KBM-7 (cell line): ENCODE measurements at regions not wholly inside any gene's neighbourhood (a gene's known extent, or its start where the extent isn't known, plus 50 kb on each side); places are given as distances from the start of the nearest gene placed in this dataset.

Experiments used
- DNase-seq: peaks from one replicate; pipeline ENCODE4 v3.0.0-alpha.2; 2015
- in situ Hi-C: fragments of 300-500 bp; cut with MboI; formaldehyde crosslinking; loops from 2 replicates; pipeline ENCODE4 v1.14.3; 2020; ENCODE audit warnings: low sequenced_read_pairs, low pct_unique_long_range_greater_than_20kb, mixed read lengths

- in situ Hi-C loops: no loop called here
- no peak for DNase-seq
Observed at GRCh38 chr2:236647621-236648020, 78.0 kb downstream of the ACKR3 start.

DNA sequence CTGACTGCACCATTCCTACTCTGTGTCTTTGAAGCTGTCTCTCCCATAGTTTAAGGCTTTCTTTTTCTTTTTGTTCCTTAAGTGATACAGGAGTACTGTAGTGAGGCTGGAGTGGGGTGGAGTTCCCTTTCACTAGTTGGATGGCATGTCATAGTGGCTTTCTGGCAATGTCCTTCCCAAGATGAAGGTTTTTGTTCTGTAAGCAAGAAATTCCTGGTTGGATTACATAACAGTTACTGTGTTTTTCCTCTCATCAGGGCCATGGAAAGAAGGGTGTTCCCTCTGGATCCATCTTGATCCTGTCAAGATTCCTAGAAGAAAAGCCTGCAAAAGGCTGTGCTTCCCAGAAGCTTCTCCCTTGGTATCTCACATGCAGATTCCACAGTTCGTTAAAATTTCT is 84.2 kb downstream of the ACKR3 start:
- DNase-seq: no peak
- in situ Hi-C loops: no loop called here

DNA sequence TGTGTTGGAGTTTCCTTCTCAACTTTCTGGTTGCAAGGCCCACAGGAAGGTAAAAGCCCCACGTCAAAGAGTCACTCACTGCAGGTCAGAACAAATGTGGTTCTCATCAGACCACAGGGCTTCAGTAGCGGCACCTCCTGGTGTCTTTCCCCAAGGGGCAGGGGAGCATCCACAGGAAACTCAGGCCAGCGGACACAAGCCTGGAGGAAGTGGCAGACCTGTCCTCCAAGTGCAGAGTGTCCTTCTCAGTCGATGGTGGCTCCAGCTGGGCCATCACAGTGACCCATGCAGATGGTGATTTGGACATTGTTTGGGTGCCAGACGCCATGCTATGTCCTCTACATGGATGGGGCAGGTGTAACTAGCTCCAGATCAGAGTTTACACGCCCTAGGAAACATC is 84.9 kb downstream of the ACKR3 start:
- in situ Hi-C loops: no loop called here

DNA sequence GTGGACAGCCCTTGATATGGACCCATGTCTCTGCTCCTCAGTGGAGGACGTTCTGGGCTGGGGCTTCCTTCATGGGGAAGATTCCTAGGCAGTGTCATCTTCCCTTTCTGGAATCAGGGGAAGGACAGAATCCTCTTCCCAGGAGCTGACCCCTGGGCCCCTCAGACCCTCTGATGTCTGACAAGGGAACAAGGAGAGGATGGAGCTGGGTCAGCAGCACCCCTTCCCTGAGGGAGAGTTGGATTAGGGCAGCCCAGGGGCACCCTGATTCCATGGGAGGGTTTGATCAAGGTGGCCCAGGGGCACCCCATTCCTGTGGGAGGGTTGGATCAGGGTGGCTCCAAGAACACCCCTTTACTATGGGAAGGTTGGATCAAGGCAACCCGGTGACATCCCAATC is 86.5 kb downstream of the ACKR3 start:
- in situ Hi-C loops: no loop called here

More for the DNA sequence above, 84.9 kb downstream of the ACKR3 start:
- DNase-seq: no peak

DNA sequence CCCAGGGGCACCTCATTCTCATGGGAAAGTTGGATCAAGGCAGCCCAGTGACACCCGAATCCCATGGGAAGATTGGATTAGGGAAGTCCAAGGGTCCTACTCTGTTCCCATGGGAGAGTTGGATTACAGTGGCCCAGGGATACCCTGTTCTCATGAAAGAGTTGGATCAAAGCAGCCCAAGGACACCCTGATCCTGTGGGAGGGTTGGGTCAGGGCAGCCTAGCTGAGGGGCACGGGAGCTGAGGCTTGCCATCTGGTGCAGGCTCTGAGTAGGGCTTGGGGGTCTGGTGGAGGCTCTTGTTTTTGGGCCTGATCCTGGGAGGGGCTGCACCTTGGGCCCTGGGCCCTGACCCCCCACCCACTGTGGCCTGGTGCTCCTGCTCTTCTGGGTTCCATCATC is 87.1 kb downstream of the ACKR3 start:
- DNase-seq: no peak
- in situ Hi-C loops: no loop called here

More for the DNA sequence above, 86.5 kb downstream of the ACKR3 start:
- no peak for DNase-seq

- no peak for DNase-seq
- in situ Hi-C loops: no loop called here
Observed at GRCh38 chr2:236657215-236657614, 87.6 kb downstream of the ACKR3 start.

GRCh38 chr2:236657801-236658200 is 88.2 kb downstream of the ACKR3 start:
- DNase-seq: no peak
- in situ Hi-C loops: no loop called here

- no peak for DNase-seq
- in situ Hi-C loops: no loop called here
Observed at GRCh38 chr2:236658974-236659757, 89.5 kb downstream of the ACKR3 start.

DNA sequence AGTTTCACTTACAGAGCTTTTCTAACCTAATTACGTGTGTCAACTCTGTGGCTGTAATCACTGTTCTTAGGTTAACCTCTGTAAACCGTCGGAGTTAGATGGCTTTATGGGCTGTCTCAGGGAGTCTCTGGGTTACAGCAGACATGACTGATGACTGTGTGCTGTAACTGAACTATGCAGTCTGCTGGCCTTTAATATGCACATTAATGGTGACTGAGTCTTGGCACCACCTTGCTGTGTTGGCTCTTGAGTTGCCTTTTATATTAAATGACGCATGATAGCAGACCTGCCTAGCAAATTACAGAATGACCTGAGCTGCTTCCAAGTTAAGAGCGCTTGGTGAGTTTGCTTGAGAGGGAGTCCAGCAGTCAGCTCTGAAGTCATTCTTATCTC is 90.1 kb downstream of the ACKR3 start:
- no peak for DNase-seq
- in situ Hi-C loops: no loop called here

GRCh38 chr2:236661061-236661761 is 91.6 kb downstream of the ACKR3 start:
- no peak for DNase-seq
- in situ Hi-C loops: no loop called here

DNA sequence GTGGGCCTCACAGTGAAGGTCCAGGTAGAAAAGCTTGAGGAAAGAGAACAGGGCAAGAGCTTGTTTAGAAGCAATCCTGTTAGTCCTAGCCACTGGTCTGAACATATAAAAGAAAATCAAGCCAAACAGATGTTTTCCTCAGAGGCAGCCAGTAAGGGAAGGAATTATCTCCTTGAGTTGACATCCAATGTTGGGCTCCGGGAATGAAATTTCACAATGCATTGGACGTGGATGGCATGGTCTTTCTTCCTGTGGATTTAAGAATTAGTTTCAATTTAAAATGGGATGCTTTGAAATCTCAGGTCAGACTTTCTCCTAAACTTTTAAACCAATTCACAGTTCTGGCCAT is 92.1 kb downstream of the ACKR3 start:
- in situ Hi-C loops: no loop called here
- no peak for DNase-seq

DNA sequence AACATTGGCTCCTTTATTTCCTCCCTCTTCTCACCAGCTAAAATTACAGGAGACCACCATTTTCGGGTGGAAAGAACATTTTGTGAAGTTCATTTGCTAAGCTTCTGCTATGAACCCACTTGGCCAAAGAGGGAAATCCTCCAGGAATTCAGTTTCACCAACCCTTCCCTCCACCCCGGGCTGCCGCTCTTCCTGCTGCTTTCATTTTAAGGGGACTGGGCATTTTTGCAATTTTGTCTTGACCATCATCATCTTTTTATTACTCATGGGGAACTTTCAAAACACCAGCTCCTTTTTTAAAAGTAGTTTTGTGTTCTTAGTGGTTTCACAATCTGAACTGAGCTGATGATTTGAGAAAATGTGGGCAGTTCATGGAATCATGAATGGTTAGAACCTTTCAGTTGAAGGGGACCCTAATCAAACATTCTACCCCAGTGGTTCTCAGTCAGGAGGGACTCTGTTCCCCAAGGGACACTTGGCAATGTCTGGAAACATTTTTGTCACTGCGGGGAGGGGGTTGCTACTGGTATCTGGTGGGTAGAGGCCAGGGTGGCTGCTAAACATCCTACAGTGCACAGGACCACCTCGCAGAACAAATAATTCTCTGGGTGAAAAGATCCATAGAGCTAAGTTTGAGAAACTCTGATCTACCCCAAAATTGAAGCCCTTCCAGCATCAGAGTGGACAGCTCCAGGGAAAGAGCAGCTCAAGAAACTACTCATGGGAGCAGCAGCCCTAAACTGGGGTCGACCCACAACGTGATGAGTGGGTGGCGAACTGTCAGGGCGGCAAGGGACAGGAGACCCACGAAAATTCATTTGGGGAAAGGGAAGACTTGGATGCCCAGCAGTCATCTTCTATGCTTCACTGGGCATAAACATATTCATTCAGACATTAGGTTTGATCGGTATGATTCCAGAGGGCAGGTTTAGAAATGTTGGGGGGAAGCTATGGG is 92.9 kb downstream of the ACKR3 start:
- in situ Hi-C loops: no loop called here
- DNase-seq: no peak

- DNase-seq: no peak
- in situ Hi-C loops: no loop called here
Observed at GRCh38 chr2:236663287-236664101, 93.9 kb downstream of the ACKR3 start.

DNA sequence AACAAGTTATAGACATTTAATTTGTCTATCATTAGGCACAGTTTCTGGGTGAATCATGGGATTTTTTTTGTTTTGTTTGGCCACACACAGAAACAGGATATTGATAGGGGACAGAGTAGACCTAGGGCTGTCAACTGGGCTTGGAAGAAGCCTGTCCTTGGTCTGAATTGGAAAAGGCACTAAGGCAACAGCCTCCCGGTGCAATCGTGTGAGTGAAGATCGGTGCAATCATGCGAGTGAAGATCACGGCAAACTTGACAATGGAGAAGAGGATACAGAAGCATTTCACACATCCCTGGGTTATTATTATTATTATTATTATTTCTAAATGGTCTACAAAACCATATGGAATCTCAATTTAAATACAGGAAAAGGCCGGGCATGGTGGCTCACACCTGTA is 94.5 kb downstream of the ACKR3 start:
- no peak for DNase-seq
- in situ Hi-C loops: no loop called here

DNA sequence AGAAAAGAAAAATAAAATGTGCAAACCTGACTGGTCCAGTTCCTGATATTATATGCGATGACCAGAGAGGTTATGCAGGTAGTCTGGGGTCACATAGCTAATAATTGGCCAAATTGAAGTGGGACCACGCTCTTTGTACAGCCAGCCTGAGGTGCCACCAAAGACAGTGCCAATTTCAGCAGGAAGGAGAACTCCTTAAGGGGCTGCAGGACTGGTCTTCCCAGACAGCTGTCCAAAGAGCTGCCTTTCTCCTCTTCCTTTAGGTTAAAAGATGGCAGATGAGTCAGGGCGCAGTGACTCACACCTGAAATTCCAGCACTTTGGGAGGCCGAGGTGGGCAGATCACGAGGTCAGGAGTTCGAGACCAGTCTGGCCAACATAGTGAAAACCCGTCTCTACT is 95.5 kb downstream of the ACKR3 start:
- no peak for DNase-seq
- in situ Hi-C loops: no loop called here

DNA sequence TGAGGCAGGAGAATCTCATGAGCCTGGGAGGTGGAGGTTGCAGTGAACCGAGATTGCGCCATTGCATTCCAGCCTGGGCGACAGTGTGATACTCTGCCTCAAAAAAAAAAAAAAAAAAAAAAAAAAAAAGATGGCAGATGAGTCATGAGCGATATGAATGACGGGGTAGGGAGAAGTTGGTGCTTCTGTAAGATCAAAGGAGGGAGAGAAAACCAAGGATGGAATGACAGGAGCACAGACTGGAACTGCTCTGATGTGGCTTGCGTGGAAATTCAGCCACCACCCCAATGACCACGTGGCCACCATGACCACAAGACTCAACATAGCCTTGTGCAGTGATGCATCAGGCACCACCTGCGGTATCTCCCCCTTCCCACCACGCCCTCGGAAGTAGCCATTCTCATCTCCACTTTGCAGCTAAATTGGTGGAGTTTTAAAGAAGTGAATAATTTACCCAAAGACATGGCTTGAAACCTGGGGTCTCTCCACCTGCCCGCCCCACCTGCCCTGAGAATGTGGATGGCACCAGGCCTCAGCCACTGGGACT is 96.0 kb downstream of the ACKR3 start:
- no peak for DNase-seq
- in situ Hi-C loops: no loop called here

- in situ Hi-C loops: no loop called here
- DNase-seq: no peak
Observed at GRCh38 chr2:236666646-236667204, 97.1 kb downstream of the ACKR3 start.

DNA sequence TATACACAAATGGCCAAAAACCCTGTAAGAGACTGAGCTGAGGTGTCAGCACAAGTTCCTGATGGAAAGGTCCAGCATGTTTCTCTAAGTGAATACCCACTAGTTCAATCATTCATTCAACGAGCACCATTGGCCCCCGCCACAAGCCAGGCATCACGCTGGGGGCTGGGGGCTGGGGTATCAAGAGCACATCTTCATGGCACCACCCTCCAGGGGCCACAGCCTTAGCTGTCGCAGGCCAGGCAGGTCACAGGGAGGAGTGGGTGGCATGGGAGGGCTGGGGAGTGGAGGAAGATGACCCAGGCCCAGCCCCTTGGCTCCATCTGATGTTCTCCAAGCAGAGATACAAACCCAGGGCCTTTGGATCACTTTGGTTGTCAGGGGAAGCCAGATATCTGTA is 97.9 kb downstream of the ACKR3 start:
- DNase-seq: no peak
- in situ Hi-C loops: no loop called here
